ENCODE measurements at regions not wholly inside any gene's neighbourhood (a gene's known extent, or its start where the extent isn't known, plus 50 kb on each side); places are given as distances from the start of the nearest gene placed in this dataset.
"Not testable (repeated sequence)": the region's sequence is repeated elsewhere in the genome, so short reads cannot be mapped to it uniquely, and the experiment has no call there.

DNA sequence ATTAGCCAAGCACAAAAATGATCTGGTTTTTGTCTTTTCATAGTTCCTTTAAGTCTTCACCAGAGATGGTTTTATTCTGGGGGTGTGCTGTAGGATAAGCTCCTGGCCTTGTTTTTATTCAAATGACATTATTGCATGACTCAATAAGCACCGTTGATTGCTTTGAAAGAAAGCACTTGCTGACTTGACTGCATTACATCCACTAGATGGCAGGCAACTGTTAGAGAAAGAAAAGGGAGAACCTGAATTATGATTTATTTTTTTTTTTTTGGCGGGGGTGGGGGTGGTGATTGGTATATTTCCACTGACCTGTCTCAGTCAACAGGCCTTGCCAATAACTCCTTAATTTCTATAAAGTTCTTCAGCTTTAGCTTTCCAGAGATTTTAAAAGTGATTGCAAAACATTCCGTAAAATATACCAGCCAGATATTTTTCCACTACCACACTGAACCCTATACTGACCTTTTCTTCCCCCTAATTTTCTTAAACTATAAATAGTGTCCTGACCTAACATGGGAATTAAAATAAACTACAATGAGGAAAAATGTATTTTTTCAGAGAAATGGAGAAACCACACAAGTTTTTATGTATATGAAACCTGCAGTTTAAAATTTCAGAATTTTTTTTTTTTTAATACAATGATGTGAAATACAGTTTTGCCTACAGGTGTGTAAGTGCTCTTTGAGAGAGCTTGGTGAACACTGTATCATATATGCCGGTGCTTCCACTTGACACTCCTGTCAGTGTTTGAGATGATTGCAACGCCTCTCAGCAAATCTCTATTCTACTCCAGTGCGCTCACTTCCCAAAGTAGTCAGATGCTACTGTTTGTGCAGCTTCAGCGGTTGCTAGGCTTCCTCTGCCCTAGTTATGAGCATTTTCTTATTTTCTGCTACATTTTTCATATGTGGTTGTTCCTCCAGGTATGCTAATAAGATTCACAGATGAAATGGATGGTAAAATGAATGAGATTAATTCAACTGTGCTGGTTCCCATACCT, 274.3 kb downstream of the CD109 start:
- intact Hi-C loops (cut with micrococcal nuclease): loop anchor here (1.0 to 5.0 kb wide), 3 partner anchors 233 to 1239 kb away; no protein-coding TSS in a partner anchor

DNA sequence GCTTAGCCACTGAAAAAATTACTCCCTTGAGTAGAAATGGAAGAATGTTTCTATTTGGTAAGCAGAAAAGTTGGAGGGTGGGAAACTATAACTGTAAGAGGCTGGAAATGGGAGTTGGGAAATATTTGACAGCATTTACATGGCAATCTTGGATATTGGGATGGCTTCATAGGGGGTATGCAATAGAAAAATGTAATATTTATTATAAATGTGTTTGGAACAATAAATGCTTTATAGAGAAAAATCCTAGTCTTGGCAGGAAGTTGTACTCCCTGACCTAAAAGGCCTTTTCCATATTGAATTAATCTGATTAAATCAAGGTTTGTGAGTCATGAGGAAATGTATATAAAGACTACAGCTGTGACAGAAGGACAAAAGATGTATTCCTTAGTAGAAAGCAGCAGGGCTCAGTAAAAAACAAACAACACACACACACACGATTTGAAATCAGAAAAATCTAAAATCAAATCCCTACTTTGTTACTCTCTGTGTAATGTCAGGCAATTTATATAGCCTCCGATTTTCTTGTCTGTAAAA, 272.3 kb downstream of the CD109 start:
- intact Hi-C loops (cut with micrococcal nuclease): loop anchor here (5.0 kb wide), 1 partner anchor 231 kb away; no protein-coding TSS in a partner anchor

DNA sequence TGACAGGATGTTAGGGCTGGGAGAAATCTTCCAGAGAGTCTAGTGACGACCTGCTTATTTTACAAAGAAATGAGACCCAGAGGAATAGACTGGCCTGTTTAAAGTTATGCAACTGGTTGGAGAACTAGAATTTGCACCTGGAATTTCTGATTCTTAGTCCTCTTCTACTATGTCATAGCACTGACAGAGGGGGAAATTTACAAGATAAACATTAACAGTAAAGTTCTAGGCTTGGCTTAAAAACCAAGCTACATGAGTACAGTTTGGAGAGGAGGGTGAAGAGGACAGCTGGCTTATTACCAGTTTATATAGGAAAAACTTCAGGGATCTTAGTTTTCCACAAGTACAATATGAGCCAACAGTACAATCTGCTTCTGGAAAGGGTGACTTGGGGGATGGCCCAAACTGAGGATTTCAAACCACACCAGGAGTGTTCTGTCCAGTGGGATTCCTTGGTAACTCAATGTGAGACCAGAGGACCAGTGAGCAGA, 269.6 kb downstream of the CD109 start:
- intact Hi-C loops (cut with micrococcal nuclease): loop anchor here (5.0 kb wide), 1 partner anchor 228 kb away; no protein-coding TSS in a partner anchor

DNA sequence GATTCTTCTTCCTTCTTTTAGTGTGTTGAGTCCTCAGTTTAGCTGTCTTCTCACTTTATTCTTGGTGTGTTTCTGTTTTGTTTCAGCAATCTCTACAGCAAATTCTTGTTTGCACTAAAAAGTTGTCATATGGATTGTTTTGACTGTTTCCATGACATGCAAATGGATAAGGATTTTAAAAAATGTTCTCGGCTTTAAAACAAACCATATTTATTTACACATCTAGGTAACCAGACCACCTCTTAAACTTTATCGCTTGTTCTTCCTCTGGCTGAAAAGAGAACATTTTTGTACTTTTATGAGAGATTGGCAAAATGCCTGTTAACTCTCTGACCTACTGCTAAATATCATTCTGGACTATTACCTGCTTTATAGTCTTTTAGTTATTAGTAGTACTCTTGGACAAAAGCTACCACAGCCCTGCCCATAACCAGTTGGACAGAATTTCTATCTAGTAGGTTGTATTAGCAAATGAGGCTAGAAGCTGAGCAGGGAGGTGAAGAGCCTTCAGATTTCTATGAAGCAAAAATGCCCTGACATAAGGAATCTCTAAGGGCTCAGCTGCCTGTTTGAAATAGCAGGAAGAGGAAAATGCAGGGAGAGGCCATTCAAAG, 268.3 kb downstream of the CD109 start:
- intact Hi-C loops (cut with micrococcal nuclease): no loop called here

DNA sequence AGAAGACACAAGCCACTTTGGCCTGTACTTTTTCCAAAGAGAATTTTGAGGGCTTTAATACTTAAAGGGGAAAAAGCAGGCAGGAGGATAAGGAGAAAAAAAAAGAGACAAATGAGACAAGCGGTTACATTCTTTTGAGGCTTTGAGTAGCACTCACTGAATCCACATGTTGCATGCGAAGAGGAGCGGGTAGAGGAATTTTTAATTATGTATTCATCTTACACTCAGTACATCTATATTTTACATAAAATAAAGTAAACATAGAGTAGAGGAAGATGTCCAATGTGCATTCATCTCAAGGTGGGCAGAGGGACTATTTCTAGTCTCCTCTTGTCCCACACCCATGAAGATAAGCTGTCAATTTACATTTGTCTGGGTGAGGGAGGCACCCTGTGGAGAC, 266.9 kb downstream of the CD109 start:
- intact Hi-C loops (cut with micrococcal nuclease): no loop called here

DNA sequence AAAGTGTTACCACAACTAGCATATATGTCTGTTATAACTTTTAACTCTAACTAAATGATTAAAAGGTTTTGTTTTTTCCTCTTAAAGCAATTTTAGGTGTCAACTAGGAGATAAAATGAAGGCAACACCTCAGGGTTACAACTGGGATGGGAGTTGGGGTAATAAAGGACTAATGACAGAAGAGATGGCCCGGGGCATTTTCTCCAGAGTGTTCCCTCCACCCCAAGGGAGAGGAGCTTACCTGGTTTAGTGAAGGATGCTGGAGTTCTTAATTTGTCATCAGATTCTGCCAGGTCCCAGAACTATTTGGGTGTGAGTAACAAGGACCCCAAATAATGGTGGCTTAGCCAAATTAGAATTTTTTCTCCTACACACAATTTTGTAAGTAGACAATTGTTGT, 260.3 kb downstream of the CD109 start:
- intact Hi-C loops (cut with micrococcal nuclease): no loop called here

DNA sequence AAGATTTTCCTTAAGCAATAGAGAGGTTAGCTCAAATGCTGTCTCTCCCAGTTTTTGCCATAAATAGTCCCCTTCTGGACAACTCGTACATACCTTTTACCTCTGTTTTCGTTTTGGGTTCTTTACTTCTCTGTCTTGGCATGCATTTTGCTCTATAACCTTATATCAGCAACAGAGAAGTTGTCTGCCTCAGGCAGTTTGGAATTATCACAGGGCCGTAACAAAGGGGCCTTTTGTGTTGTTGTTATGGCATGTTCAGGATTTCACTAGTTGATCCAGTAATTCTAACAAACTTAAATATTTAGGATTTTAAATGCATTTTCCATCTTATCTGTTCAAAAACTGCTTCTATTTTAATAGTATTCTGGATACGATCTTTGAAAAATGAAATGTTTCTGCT, 259.8 kb downstream of the CD109 start:
- intact Hi-C loops (cut with micrococcal nuclease): no loop called here

DNA sequence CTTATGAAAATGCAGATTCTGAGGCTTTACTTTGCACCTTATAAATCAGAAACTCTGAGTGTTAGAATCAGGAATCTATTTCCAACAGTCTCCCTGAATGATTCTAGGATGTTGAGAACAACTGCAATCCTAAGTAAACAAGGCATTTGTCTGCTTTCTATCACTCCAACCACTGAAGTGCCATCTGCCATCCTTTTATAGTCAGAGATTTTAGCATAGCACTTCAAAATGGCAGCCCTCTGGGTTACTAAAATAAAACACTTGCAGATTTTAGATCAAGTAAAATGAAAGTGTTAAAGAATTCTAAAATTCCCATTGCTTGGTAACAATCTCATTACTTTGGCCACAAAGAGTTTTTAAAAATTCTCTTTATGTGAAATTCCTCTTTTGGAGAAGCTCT, 258.9 kb downstream of the CD109 start:
- intact Hi-C loops (cut with micrococcal nuclease): no loop called here

DNA sequence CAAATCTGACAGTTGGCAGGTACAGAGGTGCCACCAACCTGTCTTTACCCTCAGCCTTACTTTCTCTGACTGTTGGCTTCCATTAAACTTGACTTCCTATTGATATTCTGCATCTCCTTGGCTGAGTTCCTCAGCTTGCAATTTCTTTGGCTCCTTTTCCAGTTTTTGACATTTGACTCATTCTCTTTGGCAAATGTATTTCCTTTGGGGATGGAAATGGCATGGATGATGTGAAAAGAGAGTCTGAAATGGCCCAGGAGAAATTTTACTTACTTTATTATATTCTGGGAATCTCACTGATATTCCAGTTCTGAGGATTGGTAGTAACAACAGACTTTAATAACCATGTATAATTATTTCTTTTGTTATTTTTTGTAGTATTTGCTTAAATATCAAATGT, 255.2 kb downstream of the CD109 start:
- intact Hi-C loops (cut with micrococcal nuclease): no loop called here

DNA sequence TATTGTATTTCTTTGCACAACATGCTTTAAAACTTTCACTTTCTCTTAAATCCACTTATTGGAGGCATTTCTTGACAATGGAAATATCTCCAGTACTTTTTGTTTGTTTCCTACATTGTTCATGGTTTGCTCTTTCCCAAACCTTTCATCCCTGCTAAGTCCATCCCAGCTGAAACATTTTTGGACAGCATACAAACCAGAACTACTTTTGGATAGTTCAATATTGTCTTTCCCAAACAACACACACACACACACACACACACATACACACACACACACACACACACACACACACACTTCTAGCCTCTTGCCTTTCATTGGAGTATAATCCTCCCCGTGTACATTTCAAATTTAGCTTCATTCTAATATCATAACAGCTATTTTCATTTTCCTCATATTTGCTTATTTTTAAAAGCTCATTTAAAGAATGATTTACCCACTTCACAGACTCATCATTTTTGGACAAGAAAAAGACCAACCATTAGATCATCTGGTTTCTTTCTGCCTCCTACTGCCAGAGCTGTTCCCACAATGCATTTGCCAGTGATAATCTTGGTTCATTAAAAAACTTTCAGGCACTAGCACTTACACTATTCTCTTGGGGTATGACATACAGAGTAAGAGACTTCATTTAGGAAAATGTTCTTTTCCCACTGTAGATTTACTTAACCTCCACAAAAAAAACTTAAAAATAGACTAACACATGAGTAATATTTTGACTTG, 248.1 kb downstream of the CD109 start:
- intact Hi-C loops (cut with micrococcal nuclease): no loop called here

DNA sequence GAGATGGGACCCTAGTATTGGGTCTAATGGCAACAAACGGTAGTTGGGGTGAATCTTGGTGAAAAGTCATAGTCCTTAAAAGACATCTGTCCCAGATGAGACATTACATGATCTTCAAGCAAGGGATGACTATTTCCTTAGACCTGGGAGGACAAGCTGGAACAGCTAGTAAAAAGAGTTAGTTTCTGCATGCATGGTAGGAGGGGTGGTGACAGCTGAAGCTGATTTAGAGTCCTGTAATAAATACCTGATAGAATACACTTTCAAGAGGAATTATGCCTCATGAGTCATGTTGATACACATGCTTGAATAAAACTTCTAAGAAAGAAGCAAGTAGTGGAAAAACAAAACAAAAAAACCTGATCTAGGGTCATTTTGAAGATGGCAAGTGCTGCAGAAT, 247.4 kb downstream of the CD109 start:
- intact Hi-C loops (cut with micrococcal nuclease): no loop called here

DNA sequence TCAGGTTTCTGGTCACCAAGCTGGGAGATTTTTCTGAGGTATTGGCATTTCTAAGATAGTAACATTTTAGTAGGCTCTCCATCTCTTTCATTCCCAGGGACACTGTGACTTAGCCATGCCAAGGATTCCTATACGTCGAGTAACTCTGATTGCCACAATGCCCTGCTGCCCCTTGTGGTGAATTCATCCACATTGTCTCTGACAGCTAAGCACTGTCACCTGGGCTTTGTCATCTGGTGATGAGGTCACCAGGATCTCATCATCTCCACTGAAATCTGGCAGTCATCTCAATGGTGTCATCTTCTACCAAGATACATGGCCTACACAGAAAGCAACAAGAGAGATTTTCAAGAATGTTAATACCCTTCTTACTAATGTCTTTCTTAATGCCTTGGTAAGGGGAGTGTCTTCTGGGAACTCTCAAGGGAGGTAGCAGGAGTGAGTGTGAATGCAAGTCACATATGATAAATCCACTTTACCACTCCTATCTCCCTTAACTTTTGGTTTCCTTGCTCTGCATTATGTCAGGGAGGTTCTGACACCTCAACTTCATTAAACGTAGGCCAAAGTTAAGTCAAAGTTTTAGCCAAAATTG, 246.7 kb downstream of the CD109 start:
- intact Hi-C loops (cut with micrococcal nuclease): no loop called here

DNA sequence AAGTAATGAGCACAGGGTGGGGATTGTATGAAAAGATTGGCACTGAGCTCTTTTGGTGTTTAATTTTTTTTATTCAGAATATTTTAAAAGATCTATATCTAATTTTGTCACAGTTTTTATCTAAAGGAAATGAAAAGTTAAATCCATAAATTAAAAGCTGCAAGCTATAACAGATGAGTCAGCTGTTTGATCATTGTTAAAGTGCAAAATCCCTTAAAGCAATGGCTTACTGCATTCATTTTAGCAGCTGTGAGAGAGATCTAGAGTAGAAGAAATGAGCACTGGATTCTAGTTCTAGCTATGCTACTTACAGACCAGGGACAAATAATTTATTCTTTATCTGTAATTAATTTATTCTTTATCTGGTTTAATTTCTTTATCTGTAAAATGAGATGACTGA, 245.9 kb downstream of the CD109 start:
- intact Hi-C loops (cut with micrococcal nuclease): no loop called here

DNA sequence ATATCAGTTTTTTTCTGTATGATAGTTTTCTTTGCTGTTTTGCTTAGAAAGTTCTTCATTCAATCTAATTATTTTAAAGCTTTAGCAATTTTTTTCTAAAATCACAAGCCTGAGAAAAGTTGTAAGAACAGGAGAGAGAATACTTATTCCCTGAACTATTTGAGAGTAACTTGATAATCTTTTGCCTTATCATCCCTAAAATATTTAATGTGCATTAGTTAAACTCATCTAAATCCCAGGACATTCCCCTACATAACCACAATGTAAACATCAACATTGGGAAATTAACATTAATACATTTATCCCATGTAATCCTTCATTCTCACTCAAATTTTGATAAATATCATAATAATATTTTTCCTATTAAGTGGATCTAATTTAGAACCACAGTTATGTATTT, 241.8 kb downstream of the CD109 start:
- intact Hi-C loops (cut with micrococcal nuclease): no loop called here

DNA sequence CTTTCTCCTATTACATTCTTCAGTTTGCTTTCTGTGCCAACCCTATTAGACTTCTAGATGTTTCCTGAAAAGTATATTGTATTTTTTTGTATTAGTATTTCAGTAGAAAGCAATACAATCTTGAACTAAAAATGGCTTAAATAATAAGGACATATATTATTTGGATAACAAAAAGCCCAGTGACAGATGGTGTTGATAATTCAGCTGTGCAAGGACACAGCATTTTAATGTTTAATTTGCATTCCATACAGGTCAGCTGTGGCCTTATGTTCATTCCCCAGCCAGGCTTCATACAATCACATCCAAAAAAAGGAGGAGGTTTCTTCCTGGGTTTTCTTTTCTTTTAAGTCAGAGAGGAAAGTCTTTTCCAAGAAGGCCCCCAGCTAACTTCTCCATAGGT, 236.9 kb downstream of the CD109 start:
- intact Hi-C loops (cut with micrococcal nuclease): no loop called here

DNA sequence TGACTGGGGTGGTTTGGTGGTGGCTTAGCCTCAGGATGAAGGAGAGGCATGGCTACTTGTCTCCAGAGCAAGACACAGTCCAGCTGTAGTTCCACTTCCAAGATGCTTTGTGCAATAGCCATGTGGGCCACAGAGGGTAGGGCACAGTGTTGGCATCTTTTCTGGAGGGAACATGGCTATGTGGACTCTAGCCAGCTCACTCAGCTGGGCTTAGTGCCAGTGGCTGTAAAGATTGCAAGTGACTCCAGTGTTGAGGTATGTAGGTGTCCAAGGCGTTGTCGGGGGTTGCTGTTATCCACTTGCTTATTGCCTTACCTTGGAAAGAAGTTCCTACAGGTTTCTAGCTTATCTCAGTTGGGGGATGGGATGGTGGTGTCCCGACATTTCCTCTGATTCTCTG, 233.4 kb downstream of the CD109 start:
- intact Hi-C loops (cut with micrococcal nuclease): no loop called here

DNA sequence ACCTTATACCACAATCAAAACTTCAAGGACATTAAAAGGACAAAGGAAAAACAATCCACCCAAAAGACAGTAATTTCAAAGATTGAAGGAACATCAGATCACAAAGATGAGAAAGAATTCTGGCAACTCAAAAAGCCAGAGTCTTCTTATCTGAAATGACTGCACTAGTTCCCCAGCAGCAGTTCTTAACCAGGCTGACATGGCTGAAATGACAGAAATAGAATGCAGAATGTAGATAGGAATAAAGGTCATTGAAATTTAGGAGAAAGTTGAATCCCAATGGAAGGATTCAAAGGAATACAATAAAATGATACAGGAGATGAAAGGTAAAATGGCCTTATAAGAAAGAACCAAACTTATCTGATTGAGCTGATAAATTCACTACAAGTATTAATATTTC, 231.4 kb downstream of the CD109 start:
- intact Hi-C loops (cut with micrococcal nuclease): no loop called here

DNA sequence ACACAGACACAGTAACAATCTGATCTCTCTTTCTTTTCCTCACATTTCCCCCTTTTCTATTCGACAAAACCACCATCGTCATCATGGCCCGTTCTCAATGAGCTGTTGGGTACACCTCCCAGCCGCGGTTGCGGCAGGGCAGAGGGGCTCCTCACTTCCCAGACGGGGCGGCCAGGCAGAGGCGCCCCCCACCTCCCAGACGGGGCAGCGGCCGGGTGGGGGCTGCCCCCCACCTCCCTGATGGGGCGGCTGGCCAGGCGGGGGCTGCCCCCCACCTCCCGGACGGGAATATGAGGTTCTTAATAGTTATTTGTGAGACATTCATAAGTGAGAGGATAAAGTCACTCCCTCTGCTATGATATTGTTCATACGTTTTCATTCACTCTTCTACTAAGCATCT, 229.7 kb downstream of the CD109 start:
- intact Hi-C loops (cut with micrococcal nuclease): not testable (repeated sequence)

DNA sequence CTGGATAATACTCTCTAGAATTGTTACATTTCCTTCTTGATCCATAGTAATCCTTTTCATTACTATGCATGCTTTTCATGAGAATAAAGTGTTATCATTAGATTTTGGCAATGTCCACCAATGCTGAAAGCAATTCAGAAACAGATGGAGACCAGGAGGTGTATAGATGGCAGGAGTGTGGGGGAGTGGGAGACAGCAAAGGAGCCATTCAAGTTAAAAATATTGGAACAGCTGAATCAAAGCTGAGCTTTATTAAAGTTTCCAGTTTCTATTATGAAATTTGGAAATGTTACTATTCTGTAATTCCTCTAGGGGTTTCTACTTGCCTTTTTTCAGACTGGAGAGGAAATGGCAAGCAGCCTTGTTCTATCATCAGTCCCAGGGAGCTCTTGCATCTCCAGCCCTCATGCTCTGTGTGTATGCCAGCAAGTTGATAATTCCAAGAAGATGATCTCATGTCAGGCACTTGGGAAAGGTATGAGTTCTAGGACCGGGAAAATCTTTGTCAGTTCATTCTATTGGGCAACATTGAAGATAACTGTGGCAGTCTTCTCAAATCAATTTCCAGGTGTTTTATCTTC, 228.0 kb downstream of the CD109 start:
- intact Hi-C loops (cut with micrococcal nuclease): no loop called here

DNA sequence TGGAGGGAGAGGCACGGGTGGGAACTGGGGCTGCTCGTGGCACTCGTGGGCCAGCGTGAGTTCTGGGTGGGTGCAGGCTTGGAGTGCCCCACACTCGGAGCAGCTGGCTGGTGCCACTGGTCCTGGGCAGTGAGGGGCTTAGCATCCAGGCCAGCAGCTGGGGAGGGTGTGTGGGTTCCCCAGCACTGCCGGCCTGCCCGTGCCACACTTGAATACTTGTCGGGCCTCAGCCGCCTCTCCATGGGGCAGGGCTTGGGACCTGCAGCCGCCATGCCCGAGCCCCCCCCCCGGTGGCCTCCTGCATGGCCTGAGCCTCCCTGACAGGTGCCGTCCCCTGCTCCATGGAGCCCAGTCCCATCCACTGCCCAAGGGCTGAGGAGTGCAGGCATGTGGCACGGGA, 207.2 kb downstream of the CD109 start:
- intact Hi-C loops (cut with micrococcal nuclease): no loop called here

DNA sequence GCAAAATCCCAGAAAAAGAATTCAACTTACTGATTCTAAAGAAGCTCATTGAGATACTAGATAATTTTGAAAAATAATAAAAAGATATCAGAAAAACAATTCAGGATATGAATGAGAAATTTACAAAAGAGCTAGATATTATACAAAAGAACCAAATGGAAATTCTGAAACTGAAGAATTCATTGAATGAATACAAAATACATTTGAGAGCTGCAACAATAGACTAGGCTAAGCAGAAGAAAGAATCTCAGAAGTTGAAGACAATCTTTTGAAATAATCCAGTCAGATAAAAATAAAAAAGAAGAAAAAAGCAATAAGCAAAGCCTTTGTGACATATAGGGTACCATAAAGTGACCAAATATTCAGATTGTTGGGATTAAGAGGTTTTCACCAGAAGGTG, 206.0 kb downstream of the CD109 start:
- intact Hi-C loops (cut with micrococcal nuclease): no loop called here
